ENCODE measurements at regions not wholly inside any gene's neighbourhood (a gene's known extent, or its start where the extent isn't known, plus 50 kb on each side); places are given as distances from the start of the nearest gene placed in this dataset.

DNA sequence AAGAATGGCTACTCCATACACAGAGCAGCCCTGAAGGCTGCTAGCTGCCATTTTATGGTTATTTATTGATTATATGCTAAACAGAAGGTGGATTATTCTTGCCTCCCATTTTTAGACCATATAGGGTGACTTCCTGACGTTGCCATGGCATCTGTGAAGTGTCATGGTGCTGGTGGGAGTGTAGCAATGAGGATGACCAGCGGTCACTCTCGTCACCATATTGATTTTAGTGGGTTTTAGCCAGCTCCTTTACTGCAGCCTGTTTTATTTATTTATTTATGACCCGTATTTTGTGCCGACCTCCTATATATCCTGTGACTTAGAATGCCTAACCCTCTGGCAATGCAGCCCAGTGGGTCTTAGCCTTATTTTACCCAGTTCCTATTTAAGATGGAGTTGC lies 553.9 kb downstream of the TNS1 start:
- Histone ChIP-seq H3K9me3 (no peaks in the 10 kb centered on the region), H3K4me3 (no peak overlapping the region), H3K4me1 (peaks cover 0 to 3% of the 10 kb centered on the region in 2 donors), H3K27ac (no peak overlapping the region), H3K36me3 (no peaks in the 10 kb centered on the region), H3K27me3 (no peaks in the 10 kb centered on the region)
- intact Hi-C loops (cut with DNase I; ENCODE audit: low total_unique reads) = no loop called here
- TF ChIP-seq CTCF (IDR thresholded peaks at IDR 0.05) = no peak
- no peak for TF ChIP-seq POLR2A (IDR thresholded peaks at IDR 0.05)
- DNase-seq = no peak

GRCh38 chr2:217445723-217446122 lies 557.1 kb downstream of the TNS1 start:
- H3K4me3 ChIP-seq = no peak overlapping the region
- intact Hi-C loops (cut with DNase I; ENCODE audit: low total_unique reads) = no loop called here
- no peaks in the 10 kb centered on the region for H3K36me3 ChIP-seq
- H3K27me3 ChIP-seq = no peaks in the 10 kb centered on the region
- no peak for DNase-seq
- H3K27ac ChIP-seq = no peak overlapping the region
- H3K4me1 ChIP-seq = no peaks in the 10 kb centered on the region
- TF ChIP-seq POLR2A (IDR thresholded peaks at IDR 0.05) (no peak), CTCF (IDR thresholded peaks at IDR 0.05) (no peak)
- H3K9me3 ChIP-seq = no peaks in the 10 kb centered on the region

GRCh38 chr2:217444932-217445331 lies 557.9 kb downstream of the TNS1 start:
- Histone ChIP-seq H3K27ac (no peak overlapping the region), H3K9me3 (no peaks in the 10 kb centered on the region), H3K36me3 (no peaks in the 10 kb centered on the region), H3K4me3 (no peak overlapping the region), H3K27me3 (no peaks in the 10 kb centered on the region), H3K4me1 (no peaks in the 10 kb centered on the region)
- DNase-seq = no peak
- intact Hi-C loops (cut with DNase I; ENCODE audit: low total_unique reads) = no loop called here
- no peak for TF ChIP-seq CTCF (IDR thresholded peaks at IDR 0.05)

DNA sequence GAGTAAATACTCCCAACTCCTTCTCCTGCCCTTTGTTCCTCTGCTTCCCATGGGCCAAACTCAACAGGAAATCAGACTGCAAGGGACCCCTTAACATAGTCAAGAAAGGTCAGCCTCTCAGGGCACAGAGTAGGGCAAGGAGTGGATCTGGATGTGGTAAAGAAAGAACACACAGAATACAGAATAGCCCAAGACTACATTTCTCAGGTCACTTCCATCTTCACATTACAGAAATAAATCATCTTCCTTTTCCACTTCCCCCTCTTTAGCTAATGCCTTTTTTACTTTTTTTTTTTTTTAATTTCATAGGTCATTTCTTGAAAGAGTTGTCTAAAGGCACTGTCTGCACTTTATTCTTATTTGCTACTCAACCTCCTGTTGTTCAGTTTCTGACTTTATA lies 558.3 kb downstream of the TNS1 start:
- H3K27me3 ChIP-seq = no peaks in the 10 kb centered on the region
- H3K36me3 ChIP-seq = no peaks in the 10 kb centered on the region
- H3K4me1 ChIP-seq = no peaks in the 10 kb centered on the region
- H3K4me3 ChIP-seq = no peak overlapping the region
- TF ChIP-seq CTCF (IDR thresholded peaks at IDR 0.05) (no peak), POLR2A (IDR thresholded peaks at IDR 0.05) (no peak)
- no peak overlapping the region for H3K27ac ChIP-seq
- DNase-seq = no peak
- no peaks in the 10 kb centered on the region for H3K9me3 ChIP-seq
- intact Hi-C loops (cut with DNase I; ENCODE audit: low total_unique reads) = no loop called here

GRCh38 chr2:217443601-217444000 lies 559.2 kb downstream of the TNS1 start:
- Histone ChIP-seq H3K36me3 (no peaks in the 10 kb centered on the region), H3K9me3 (no peaks in the 10 kb centered on the region), H3K4me3 (no peak overlapping the region), H3K27ac (no peak overlapping the region), H3K4me1 (no peaks in the 10 kb centered on the region), H3K27me3 (no peaks in the 10 kb centered on the region)
- intact Hi-C loops (cut with DNase I; ENCODE audit: low total_unique reads) = no loop called here
- no peak for TF ChIP-seq POLR2A (IDR thresholded peaks at IDR 0.05)
- no peak for TF ChIP-seq CTCF (IDR thresholded peaks at IDR 0.05)
- DNase-seq = no peak

Data from uterus (tissue), 3 donors.